GM20431 (cell line): ENCODE measurements at regions not wholly inside any gene's neighbourhood (a gene's known extent, or its start where the extent isn't known, plus 50 kb on each side); places are given as distances from the start of the nearest gene placed in this dataset.
"Not testable (repeated sequence)": the region's sequence is repeated elsewhere in the genome, so short reads cannot be mapped to it uniquely, and the experiment has no call there.

ENCODE experiments used
- in situ Hi-C: fragments of 300-500 bp; cut with MseI, MboI; formaldehyde crosslinking; loops from one replicate; pipeline ENCODE4 v1.15.0; 2020; ENCODE audit warnings: low sequenced_read_pairs; ENCODE audit not compliant: unreplicated experiment

DNA sequence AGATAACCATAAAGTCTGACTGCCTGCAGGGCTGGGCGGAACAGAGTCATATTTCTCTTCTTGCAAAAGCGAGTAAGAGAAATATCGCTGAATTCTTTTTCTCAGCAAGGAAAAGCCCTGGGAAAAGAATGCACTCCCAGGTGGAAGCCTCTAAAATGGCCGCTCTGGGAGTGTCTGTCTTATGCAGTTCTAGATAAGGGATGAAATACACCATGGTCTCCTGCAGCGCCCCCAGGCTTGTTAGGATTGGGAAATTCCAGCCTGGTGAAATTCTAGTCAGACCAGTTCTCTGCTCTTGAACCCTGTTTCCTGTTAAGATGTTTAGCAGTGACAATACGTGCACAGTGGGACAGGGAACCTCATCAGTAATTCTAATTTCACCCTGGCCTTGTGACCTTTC lies 362.2 kb downstream of the GJA1 start:
- in situ Hi-C loops, result not testable (repeated sequence)

GRCh38 chr6:121798126-121798525 lies 362.7 kb downstream of the GJA1 start:
- in situ Hi-C loops, result not testable (repeated sequence)

DNA sequence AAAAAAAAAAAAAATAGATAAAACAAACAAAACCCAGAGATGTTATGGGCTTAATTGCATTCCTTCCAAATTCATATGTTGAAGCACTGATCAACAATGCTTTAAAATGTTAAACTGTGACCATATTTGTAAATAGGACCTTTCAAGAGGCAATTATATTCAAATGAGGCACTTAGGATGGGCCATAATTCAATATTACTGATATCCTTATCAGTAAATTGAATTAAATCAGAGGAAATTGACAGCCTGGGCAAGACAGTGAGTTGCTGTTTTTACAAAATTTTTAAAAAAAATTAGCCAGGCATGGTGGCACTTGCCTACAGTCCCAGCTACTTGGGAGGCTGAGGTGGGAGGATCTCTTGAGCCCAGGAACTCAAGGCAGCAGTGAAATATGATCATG lies 364.1 kb downstream of the GJA1 start:
- in situ Hi-C loops, result no loop called here

GRCh38 chr6:121800047-121800446 lies 364.6 kb downstream of the GJA1 start:
- in situ Hi-C loops, result no loop called here

- in situ Hi-C loops, result no loop called here
These were observed 370.7 kb downstream of the GJA1 start for GRCh38 chr6:121806116-121806515.

DNA sequence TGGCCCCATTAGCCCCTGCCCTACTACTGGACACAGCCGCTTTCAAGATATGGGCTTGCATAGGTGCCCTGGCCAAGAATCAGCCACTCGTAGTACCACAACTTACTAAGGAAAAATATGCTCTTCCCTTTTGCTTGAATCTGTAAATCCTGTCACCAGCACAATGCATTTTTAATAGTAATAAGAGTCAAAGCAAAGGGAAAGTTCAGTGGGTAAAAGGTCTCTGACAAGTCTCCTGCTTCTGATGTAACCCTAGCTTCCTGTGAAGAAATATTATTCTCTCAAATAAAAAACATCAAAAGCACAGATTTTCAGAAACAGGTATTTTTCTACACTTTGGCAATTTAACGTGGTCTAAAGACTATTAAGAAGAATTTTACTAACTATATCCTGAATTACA lies 373.8 kb downstream of the GJA1 start:
- in situ Hi-C loops, result no loop called here

DNA sequence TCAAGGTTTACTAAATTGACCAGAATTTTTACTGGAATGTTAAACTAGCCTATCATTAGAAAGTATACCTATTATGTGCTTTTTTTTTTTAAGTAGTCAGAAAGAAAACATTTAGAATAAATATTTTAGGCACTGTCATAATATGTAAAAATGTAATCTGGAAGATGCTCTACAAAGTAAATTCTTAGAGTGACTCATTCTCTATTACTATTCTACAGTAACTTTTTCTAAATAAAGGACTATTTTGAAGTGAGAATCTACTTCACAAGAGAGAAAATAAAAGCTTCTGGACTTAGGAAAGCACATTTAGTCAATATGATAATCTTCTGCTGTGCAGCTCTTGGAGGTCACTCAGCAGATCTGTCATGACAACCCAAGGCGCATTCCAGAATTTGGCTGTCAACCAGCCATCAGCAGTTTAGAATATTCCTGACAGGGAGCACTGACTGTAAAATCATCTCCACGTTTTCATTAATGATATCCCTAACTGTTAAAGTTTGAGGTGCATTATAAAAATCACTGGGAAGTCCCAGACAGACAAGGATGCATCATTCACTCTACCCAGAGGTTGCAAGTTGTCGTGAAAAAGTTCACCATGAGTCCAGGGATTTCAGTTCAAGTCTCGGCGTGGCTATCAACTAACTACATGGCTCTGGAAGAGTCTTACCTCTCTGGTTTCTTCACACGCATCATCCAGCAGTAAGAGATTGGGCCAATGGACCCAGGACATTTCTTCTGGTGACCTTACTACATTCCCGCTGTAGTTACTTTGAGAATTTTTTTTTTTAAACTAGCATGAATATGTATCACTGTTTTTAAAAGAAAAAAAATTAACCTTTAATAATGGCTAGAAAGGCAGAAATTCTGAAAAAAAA lies 374.9 kb downstream of the GJA1 start:
- in situ Hi-C loops, result no loop called here

DNA sequence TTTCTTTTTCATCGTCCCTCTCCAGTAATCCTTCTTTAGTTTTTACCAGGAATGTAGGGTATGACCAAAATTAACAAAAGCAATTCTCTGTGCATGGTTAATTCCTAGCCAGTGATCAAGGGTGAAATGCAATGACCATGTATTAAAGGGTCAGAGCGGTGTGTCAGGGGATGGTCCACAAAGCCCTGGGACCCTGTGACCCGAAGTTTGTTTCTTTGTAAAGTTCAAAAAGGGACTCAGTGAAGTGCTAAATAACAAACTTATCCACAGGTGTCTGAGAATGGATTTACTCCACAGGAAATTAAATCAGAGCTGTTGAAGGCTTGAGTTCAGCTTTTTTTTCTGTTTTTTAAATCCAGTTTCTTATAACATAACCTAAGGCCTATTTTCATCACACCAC lies 375.7 kb downstream of the GJA1 start:
- in situ Hi-C loops, result no loop called here

DNA sequence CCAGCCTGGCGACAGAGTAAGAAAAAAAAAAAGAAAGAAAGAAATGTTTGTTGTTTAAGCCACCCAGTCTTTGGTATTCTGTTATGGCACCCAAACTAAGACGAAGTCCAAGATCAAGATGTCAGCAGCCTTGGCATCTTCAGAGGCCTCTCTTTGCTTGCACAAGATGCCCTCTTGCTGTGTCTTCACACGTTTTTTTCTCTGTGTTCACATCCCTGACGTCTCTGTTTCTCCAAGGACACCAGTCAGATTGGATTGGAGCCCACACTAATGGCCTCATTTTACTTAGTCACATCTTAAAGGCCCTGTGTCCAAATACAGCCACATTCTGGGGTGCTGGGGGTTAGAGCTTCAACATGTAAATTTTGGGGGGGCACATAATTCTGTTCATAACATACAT lies 380.9 kb downstream of the GJA1 start:
- in situ Hi-C loops, result no loop called here

DNA sequence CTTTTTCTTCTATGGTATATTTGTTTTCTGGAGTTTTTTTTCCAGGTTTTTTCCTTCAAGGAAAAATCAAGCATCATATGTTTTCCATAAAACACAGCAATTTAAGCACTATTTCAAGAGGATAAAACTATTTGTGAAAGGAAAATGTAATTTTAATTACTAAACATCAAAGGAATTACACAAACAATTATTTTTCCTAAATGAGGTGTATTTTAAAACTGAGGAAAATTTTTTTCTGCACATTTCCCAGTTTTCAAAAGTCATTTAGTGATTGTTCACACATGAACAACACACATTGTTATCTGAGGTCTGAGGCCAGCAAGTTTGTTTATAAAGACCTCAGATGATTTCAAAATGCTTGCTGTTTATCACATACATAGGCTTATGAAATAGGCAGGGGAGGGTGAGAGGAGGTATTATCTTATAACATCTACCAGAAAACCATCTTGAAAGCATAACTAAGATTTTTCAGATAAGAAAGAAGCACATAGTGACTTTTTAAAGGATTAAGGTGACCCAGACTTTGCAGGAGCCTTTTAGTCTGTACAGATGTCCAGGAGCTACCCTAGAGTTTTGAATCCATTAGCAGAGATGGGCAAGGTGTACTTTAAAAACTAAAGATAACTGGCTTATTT lies 381.6 kb downstream of the GJA1 start:
- in situ Hi-C loops, result no loop called here

GRCh38 chr6:121823437-121823851 lies 388.0 kb downstream of the GJA1 start:
- in situ Hi-C loops, result no loop called here

GRCh38 chr6:121826156-121826810 lies 390.8 kb downstream of the GJA1 start:
- in situ Hi-C loops, result no loop called here

DNA sequence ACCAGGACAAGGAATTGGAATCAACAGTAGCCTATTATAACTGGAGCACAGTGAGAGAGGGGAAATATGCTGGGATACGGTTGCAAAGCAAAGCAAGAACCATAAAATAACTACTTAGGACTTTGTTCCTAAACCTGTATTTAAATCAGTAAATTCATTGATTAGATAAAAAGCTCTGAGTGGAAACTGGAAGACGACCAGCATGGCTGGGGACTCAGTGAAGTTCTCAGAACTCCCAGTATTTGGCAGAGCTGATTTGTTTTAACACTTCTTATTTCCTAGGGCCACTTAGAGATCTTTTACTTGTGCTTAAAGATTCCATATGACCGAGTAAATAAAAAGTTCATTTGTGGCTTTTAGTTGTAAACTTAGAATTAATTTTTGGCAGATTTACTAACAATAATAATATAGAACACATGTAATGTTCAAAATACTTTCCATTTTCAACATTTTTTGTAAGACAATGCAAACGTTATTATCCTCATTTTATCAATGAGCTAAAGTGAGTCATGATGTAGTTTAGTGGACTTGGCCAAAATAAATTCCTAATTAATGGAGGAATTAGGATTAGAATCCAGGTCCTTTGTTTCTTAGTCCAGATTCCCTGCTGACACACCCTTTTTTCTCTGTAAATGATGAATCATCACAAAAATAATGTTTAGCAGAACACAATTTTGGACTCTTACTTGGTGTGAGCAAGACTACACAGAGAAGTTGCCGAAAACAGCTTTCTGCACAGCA lies 392.9 kb downstream of the GJA1 start:
- in situ Hi-C loops, result no loop called here

DNA sequence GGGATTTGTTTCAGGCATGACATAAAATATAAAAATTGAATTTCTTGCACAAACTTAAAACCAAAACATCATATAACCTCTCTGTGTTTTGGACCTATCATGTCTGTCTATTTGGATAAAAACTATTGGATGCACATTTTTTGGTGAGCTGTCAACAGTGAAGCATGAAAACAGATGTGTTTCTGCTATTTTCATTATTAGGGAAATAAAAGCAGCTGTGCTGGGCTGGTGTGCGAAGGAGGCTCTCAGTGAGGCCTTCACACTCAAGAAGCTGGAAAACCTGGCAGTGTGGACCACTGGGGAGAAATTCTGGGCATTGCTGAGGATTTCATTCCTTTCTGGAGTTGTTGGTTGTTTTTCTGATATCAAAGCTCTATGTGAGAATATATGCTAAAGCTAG lies 395.3 kb downstream of the GJA1 start:
- in situ Hi-C loops, result no loop called here

DNA sequence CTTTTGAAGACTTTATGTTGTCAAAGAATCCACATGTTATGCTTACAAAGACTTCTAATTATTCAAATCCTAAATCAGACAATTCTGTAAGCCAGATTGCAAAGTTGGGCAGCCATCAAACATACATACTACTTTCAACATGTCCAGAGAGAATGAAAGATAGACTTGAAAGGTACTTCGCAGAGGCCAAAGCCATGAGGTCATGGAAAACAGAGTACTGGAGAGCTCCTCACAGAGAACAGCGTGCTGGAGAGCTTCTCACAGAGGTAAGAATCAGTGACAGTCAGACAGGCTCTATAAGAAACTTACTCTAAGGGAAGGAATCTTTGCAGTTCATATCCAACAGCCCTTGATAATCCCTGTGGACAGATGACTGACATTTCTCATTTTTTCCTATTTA lies 400.2 kb downstream of the GJA1 start:
- in situ Hi-C loops, result no loop called here

- in situ Hi-C loops, result no loop called here
These were observed 402.2 kb downstream of the GJA1 start for GRCh38 chr6:121837545-121838229.

- in situ Hi-C loops, result no loop called here
These were observed 403.4 kb downstream of the GJA1 start for GRCh38 chr6:121838842-121839241.

GRCh38 chr6:121839896-121840295 lies 404.4 kb downstream of the GJA1 start:
- in situ Hi-C loops, result no loop called here

- in situ Hi-C loops, result no loop called here
These were observed 409.5 kb downstream of the GJA1 start for GRCh38 chr6:121844898-121845297.
